HG02763 (cell line): ENCODE measurements at regions not wholly inside any gene's neighbourhood (a gene's known extent, or its start where the extent isn't known, plus 50 kb on each side); places are given as distances from the start of the nearest gene placed in this dataset.
"Not testable (repeated sequence)": the region's sequence is repeated elsewhere in the genome, so short reads cannot be mapped to it uniquely, and the experiment has no call there.

Source experiments
- ATAC-seq: cut with Tn5 transposase; IDR thresholded peaks from one replicate; pipeline ENCODE4 v1.9.1; 2021; ENCODE audit warnings: mild to moderate bottlenecking, moderate library complexity; ENCODE audit not compliant: unreplicated experiment

DNA sequence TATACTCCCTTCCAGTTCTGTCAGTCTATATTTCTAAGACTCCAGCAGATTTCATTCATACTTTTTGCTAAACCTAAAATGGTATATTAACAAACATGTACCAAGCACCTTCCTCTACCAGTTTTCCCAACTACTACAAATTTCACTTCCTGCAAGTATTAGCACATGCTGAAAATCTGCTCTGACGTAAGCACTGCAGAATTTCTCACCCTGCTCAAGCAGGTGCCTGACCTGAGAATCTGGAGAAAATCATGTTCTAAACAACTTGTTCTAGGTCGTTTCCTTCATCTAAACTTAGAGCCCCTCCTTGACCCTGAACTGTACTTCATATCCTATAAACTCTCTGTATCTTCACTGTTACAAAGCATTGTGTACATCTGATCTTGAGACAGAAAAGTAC lies 380.7 kb upstream of the NOCT start:
- ATAC-seq, result no peak

GRCh38 chr4:138633580-138633904 lies 382.0 kb upstream of the NOCT start:
- no peak for ATAC-seq

- no peak for ATAC-seq
Measured at GRCh38 chr4:138632856-138633579, 382.6 kb upstream of the NOCT start.

- no peak for ATAC-seq
Measured at GRCh38 chr4:138630666-138631065, 384.9 kb upstream of the NOCT start.

DNA sequence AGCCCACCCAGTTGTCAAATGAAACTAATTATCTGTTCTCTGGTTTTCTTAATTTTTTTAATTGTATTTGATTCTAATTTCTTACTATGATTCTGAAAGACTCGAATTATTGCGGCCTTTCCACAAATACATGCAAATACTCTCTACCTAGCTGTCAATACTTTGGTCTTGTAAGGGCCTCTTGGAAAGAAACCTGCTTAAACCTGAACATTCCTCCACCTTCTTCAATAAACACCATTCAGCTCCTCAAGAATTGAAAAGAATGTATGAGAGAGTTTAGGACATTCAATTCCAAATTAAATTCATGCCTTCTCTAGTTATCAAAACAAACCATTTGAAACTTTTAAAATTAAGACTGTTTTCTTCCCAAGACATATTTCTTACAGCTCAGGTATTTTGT lies 385.9 kb upstream of the NOCT start:
- no peak for ATAC-seq

DNA sequence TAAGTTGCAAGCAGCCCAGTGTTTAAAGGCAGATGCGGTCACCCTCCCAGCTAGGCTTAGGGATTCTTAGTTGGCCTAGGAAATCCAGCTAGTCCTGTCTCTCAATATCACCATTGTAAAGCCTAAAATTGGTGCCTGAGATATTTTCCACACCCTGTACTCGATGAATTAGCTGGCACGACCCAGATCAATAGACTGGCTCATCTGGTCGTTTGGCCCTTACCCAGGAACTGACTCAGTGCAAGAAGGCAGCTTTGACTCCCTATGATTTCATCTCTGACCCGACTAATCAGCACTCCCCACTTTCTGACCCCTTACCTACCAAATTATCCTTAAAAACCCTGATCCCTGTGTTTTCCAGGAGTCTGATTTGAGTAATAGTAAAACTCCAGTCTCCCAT lies 384.9 kb upstream of the SLC7A11 start:
- no peak for ATAC-seq

- not testable (repeated sequence) for ATAC-seq
Measured at GRCh38 chr4:138622362-138622761, 380.2 kb upstream of the SLC7A11 start.

- ATAC-seq, result no peak
Measured at GRCh38 chr4:138616775-138617174, 374.6 kb upstream of the SLC7A11 start.

DNA sequence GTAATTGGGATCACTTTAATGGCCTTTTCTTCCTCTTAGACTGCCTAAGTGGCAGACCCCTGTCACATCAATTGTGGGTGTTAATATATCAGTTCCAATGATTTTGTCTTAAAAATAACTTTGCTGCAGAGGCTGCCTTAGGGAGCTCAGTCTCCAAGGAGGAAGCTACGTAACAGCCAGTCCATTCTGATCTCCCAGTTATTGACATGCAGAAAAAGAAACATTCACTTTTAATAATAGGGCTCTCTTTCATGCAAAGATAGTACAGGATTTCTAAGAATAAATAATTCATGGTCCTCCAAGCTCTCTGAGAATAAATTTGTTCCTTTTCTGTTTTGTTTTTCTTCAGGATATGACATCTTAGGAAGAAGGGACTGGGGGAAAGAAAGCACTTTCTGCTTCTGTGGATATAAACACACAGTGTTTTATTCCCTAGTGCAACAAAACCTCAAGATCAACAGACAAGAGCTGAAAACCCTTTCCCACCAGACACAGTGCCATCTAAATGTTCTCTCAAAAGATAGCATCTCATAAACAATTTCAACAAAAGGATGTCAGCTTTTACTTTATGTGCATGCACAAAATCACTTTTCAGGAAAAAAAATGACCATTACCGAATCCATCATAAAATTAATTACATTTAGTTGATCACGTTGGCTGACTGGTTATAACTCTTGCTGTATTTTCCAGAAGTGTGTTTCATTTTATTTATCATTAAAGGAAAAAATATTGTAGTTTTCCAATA lies 372.4 kb upstream of the SLC7A11 start:
- ATAC-seq, result no peak

DNA sequence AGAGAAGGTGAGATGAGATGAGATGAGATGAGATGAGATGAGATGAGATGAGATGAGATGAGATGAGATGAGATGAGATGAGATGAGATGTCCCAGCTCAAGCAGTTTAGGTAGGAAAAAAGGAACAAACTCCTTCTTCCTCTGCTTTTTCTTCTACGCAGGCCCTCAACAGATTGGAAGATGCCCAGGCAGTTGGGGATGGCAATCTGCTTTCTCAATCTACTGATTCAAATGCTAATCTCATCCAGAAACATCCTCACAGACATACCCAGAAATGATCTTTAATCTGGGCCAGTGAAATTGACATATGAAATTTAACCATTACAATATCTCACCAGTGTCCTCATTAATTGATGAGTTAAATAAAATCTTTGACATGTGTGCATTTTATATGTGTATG lies 370.3 kb upstream of the SLC7A11 start:
- no peak for ATAC-seq

GRCh38 chr4:138611721-138612120 lies 369.6 kb upstream of the SLC7A11 start:
- ATAC-seq, result no peak

DNA sequence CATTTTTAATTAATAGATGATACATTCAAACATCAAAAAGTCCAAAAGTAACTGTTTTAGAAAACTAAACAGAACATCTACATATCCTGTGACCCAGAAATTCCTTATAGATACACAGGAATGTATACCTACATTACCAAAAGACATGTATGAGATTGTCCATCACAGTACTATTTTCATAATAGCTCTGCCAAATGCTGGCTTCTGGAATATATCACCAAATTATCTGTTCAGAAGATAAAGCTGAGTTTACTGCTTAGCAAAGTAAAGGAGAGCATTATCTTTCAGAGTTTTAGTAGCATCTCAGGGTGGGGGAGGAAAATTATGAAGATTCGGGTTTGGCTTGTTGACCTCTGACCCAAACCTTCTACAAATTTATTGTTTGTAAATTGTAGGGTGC lies 368.9 kb upstream of the SLC7A11 start:
- no peak for ATAC-seq

DNA sequence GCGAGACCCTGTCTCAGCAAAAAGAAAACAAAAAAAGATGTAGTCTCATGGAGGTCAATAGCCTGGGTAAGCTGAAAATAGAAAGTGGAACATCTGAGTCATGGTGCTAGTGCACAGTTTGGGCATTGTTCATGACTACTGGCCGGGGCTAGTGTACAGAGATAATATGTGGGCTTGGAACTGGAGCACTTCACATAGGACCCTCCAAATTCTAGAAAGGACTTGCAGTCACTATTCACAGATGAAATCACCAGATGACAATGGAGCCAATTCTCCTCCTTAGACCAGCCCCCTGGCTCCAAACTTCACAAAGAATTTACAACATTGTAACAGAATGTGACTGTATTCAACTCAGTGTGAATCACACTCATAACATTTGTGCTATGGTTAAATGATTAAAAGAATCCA lies 367.8 kb upstream of the SLC7A11 start:
- ATAC-seq, result no peak

GRCh38 chr4:138604556-138604955 lies 362.4 kb upstream of the SLC7A11 start:
- ATAC-seq, result no peak

- ATAC-seq, result no peak
Measured at GRCh38 chr4:138602664-138603063, 360.5 kb upstream of the SLC7A11 start.

GRCh38 chr4:138599965-138600364 lies 357.8 kb upstream of the SLC7A11 start:
- ATAC-seq, result no peak

- no peak for ATAC-seq
Measured at GRCh38 chr4:138598226-138598625, 356.1 kb upstream of the SLC7A11 start.

GRCh38 chr4:138596896-138597295 lies 354.7 kb upstream of the SLC7A11 start:
- ATAC-seq, result no peak

GRCh38 chr4:138595731-138596460 lies 353.7 kb upstream of the SLC7A11 start:
- no peak for ATAC-seq

GRCh38 chr4:138595171-138595570 lies 353.0 kb upstream of the SLC7A11 start:
- no peak for ATAC-seq

DNA sequence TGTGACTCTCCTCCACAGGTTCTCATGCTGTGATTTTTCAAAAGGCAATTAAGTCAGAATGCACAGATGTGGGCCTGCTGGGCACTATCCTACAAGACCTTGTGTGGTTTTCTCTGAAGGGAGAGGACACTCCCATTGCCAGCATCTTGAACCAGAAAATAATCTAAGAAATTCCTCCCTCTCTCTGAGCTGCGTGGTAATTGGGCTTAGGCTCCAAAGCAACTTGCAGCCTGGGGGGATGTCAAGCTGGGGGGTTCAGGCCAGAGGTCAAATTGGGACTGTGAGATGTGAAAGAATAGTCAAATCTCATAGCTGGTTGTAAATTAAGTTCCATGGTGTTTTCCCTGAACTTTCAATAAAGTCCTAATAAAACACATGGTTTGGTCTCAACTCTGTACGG lies 350.6 kb upstream of the SLC7A11 start:
- no peak for ATAC-seq

GRCh38 chr4:138591808-138592207 lies 349.7 kb upstream of the SLC7A11 start:
- no peak for ATAC-seq
